Skeletal muscle satellite cell (primary cell): ENCODE measurements at regions not wholly inside any gene's neighbourhood (a gene's known extent, or its start where the extent isn't known, plus 50 kb on each side); places are given as distances from the start of the nearest gene placed in this dataset.
"Not testable (repeated sequence)": the region's sequence is repeated elsewhere in the genome, so short reads cannot be mapped to it uniquely, and the experiment has no call there.

ENCODE experiments used
- H3K27me3 ChIP-seq: 2 replicates; pipeline ENCODE4 v1.7.0; 2013; ENCODE audit warnings: low read length; ENCODE audit not compliant: control insufficient read depth, insufficient read depth
- H3K36me3 ChIP-seq: 2 replicates; pipeline ENCODE4 v1.7.0; 2013; ENCODE audit warnings: mild to moderate bottlenecking, control low read depth, low read length; ENCODE audit not compliant: insufficient read depth
- H3K4me1 ChIP-seq: 2 replicates; pipeline ENCODE4 v1.7.0; 2013; ENCODE audit warnings: low read length; ENCODE audit not compliant: control insufficient read depth, insufficient read depth
- H3K4me2 ChIP-seq: 2 replicates; pipeline ENCODE4 v1.7.0; 2013; ENCODE audit warnings: mild to moderate bottlenecking, low read length
- H3K4me3 ChIP-seq: 2 replicates; pipeline ENCODE4 v1.7.0; 2013; ENCODE audit warnings: low read length
- H3K9ac ChIP-seq: 2 replicates; pipeline ENCODE4 v1.7.0; 2013; ENCODE audit warnings: mild to moderate bottlenecking, low read depth, low read length, moderate library complexity
- H3K9me3 ChIP-seq: replicated peaks from 2 replicates; pipeline ENCODE4 v1.7.0; 2013; ENCODE audit warnings: mild to moderate bottlenecking, control low read depth, low read length

- no peaks in the 10 kb centered on the region for H3K27me3 ChIP-seq
- no peaks in the 10 kb centered on the region for H3K36me3 ChIP-seq
- H3K4me1 ChIP-seq: no peaks in the 10 kb centered on the region
- no peak overlapping the region for H3K9ac ChIP-seq
- H3K4me2 ChIP-seq: no peak overlapping the region
- no peaks in the 10 kb centered on the region for H3K9me3 ChIP-seq
- no peak overlapping the region for H3K4me3 ChIP-seq
Observed at GRCh38 chr2:35185861-35186412, 1169.6 kb upstream of the CRIM1 start.

- Histone ChIP-seq H3K9me3 (no peaks in the 10 kb centered on the region), H3K4me1 (no peaks in the 10 kb centered on the region), H3K27me3 (no peaks in the 10 kb centered on the region), H3K4me2 (no peak overlapping the region), H3K4me3 (no peak overlapping the region), H3K9ac (no peak overlapping the region), H3K36me3 (no peaks in the 10 kb centered on the region)
Observed at GRCh38 chr2:35184471-35184870, 1171.1 kb upstream of the CRIM1 start.

GRCh38 chr2:35176726-35177125, 1178.9 kb upstream of the CRIM1 start:
- not testable (repeated sequence) for H3K9ac ChIP-seq, H3K4me1 ChIP-seq, H3K9me3 ChIP-seq, H3K36me3 ChIP-seq, H3K4me3 ChIP-seq, H3K27me3 ChIP-seq, H3K4me2 ChIP-seq

- H3K9me3 ChIP-seq: no peaks in the 10 kb centered on the region
- no peaks in the 10 kb centered on the region for H3K4me1 ChIP-seq
- H3K27me3 ChIP-seq: no peaks in the 10 kb centered on the region
- H3K4me3 ChIP-seq: no peak overlapping the region
- no peaks in the 10 kb centered on the region for H3K36me3 ChIP-seq
- no peak overlapping the region for H3K4me2 ChIP-seq
- no peak overlapping the region for H3K9ac ChIP-seq
Observed at GRCh38 chr2:35174845-35175244, 1180.7 kb upstream of the CRIM1 start.

- Histone ChIP-seq H3K9ac (no peak overlapping the region), H3K27me3 (no peaks in the 10 kb centered on the region), H3K9me3 (no peaks in the 10 kb centered on the region), H3K4me2 (no peak overlapping the region), H3K4me3 (no peak overlapping the region), H3K36me3 (no peaks in the 10 kb centered on the region), H3K4me1 (no peaks in the 10 kb centered on the region)
Observed at GRCh38 chr2:35172687-35173086, 1182.9 kb upstream of the CRIM1 start.

GRCh38 chr2:35168351-35168750, 1187.2 kb upstream of the CRIM1 start:
- Histone ChIP-seq H3K9ac (no peak overlapping the region), H3K4me3 (no peak overlapping the region), H3K36me3 (no peaks in the 10 kb centered on the region), H3K4me1 (no peaks in the 10 kb centered on the region), H3K27me3 (no peaks in the 10 kb centered on the region), H3K9me3 (no peaks in the 10 kb centered on the region), H3K4me2 (no peak overlapping the region)

GRCh38 chr2:35163948-35164347, 1191.6 kb upstream of the CRIM1 start:
- H3K27me3 ChIP-seq: no peaks in the 10 kb centered on the region
- no peaks in the 10 kb centered on the region for H3K4me1 ChIP-seq
- no peak overlapping the region for H3K4me2 ChIP-seq
- no peak overlapping the region for H3K9ac ChIP-seq
- no peaks in the 10 kb centered on the region for H3K9me3 ChIP-seq
- no peaks in the 10 kb centered on the region for H3K36me3 ChIP-seq
- H3K4me3 ChIP-seq: no peak overlapping the region

- no peaks in the 10 kb centered on the region for H3K9me3 ChIP-seq
- no peak overlapping the region for H3K4me3 ChIP-seq
- H3K9ac ChIP-seq: no peak overlapping the region
- no peaks in the 10 kb centered on the region for H3K36me3 ChIP-seq
- no peaks in the 10 kb centered on the region for H3K4me1 ChIP-seq
- H3K4me2 ChIP-seq: no peak overlapping the region
- H3K27me3 ChIP-seq: no peaks in the 10 kb centered on the region
Observed at GRCh38 chr2:35160871-35161270, 1194.7 kb upstream of the CRIM1 start.

- H3K9me3 ChIP-seq: peaks cover 3% of the 10 kb centered on the region
- H3K9ac ChIP-seq: no peak overlapping the region
- H3K36me3 ChIP-seq: no peaks in the 10 kb centered on the region
- no peak overlapping the region for H3K4me2 ChIP-seq
- no peaks in the 10 kb centered on the region for H3K4me1 ChIP-seq
- H3K4me3 ChIP-seq: no peak overlapping the region
- H3K27me3 ChIP-seq: no peaks in the 10 kb centered on the region
Observed at GRCh38 chr2:35125871-35126270, 1229.7 kb upstream of the CRIM1 start.

GRCh38 chr2:35125278-35125677, 1230.3 kb upstream of the CRIM1 start:
- H3K9ac ChIP-seq: no peak overlapping the region
- peaks cover 3% of the 10 kb centered on the region for H3K9me3 ChIP-seq
- no peak overlapping the region for H3K4me2 ChIP-seq
- H3K4me1 ChIP-seq: no peaks in the 10 kb centered on the region
- H3K27me3 ChIP-seq: no peaks in the 10 kb centered on the region
- H3K4me3 ChIP-seq: no peak overlapping the region
- H3K36me3 ChIP-seq: no peaks in the 10 kb centered on the region

- Histone ChIP-seq H3K9ac (no peak overlapping the region), H3K4me3 (no peak overlapping the region), H3K4me2 (no peak overlapping the region), H3K4me1 (no peaks in the 10 kb centered on the region), H3K36me3 (no peaks in the 10 kb centered on the region), H3K27me3 (no peaks in the 10 kb centered on the region), H3K9me3 (no peaks in the 10 kb centered on the region)
Observed at GRCh38 chr2:35116151-35116550, 1239.4 kb upstream of the CRIM1 start.

- Histone ChIP-seq H3K4me1 (no peaks in the 10 kb centered on the region), H3K4me2 (no peak overlapping the region), H3K4me3 (no peak overlapping the region), H3K27me3 (no peaks in the 10 kb centered on the region), H3K36me3 (no peaks in the 10 kb centered on the region), H3K9me3 (no peaks in the 10 kb centered on the region), H3K9ac (no peak overlapping the region)
Observed at GRCh38 chr2:35114765-35115164, 1240.8 kb upstream of the CRIM1 start.
